Stomach (tissue), 8 donors: ENCODE measurements at regions not wholly inside any gene's neighbourhood (a gene's known extent, or its start where the extent isn't known, plus 50 kb on each side); places are given as distances from the start of the nearest gene placed in this dataset.

Source experiments
- DNase-seq, 2 donors: peaks; one replicate each; pipeline versions ENCODE4 v3.0.0 to v3.0.0-alpha.2; 2013 to 2019
- H3K27ac ChIP-seq, 5 donors: fragments of 200-600 bp in 4 of 5; sonication (generic) in 4 of 5; one replicate each; pipeline ENCODE4 v1.5.1; 2013 to 2019; ENCODE audit warnings: mild to moderate bottlenecking in 1 of 5, moderate library complexity in 1 of 5
- H3K27me3 ChIP-seq, 3 donors: fragments of 200-600 bp; sonication (generic); one replicate each; pipeline ENCODE4 v1.5.1; 2017 to 2019; ENCODE audit warnings: mixed run types in 1 of 3
- H3K36me3 ChIP-seq, 4 donors: fragments of 200-600 bp; sonication (generic); 1 replicate in 3 of 4; 2 replicates in 1 of 4; pipeline ENCODE4 v1.5.1; 2016 to 2019
- H3K4me1 ChIP-seq, 4 donors: fragments of 200-600 bp; sonication (generic); one replicate each; pipeline ENCODE4 v1.5.1; 2016 to 2019
- H3K4me3 ChIP-seq, 4 donors: fragments of 200-600 bp; sonication (generic) in 3 of 4; one replicate each; pipeline ENCODE4 v1.5.1; 2016 to 2019; ENCODE audit warnings: mild to moderate bottlenecking in 1 of 4
- H3K9me3 ChIP-seq, 4 donors: fragments of 200-600 bp; sonication (generic); one replicate each; pipeline ENCODE4 v1.5.1; 2016 to 2019
- EP300 ChIP-seq: sonication (generic); formaldehyde crosslinking; IDR thresholded peaks from one replicate; pipeline ENCODE4 v1.6.1; 2017; ENCODE audit warnings: antibody characterized with exemption
- POLR2A ChIP-seq, 4 donors: fragments of 450-650 bp; IDR thresholded peaks; one replicate each; pipeline ENCODE4 v1.6.1; 2016; ENCODE audit warnings: antibody characterized with exemption in 4 of 4, control low read depth in 2 of 4, mild to moderate bottlenecking in 1 of 4, moderate library complexity in 1 of 4
- POLR2AphosphoS5 ChIP-seq, 3 donors: sonication (generic); formaldehyde crosslinking; IDR thresholded peaks; one replicate each; pipeline ENCODE4 v1.6.1; 2016; ENCODE audit warnings: antibody characterized with exemption in 3 of 3
- WGBS, 5 donors: extraction: QIAGEN DNeasy Blood & Tissue Kit in 3 of 5; methylation state at CpG; one replicate each; pipeline versions ENCODE4 v1.1.5 to v1.1.7; 2013 to 2018; 5-methylcytosine and 5-hydroxymethylcytosine counted together
- intact Hi-C: fragments of 100-400 bp; cut with DNase I; formaldehyde crosslinking; loops from one replicate; pipeline ENCODE4 v1.15.1; 2023; ENCODE audit warnings: low total_unique reads
- TF ChIP-seq, protein P1 (sequence below), 7 experiments: fragments of 450-650 bp in 4 of 7; fragments of 200-600 bp in 3 of 7; sonication (generic) in 3 of 7; IDR thresholded peaks; one replicate each; pipeline ENCODE4 v1.5.1; 2016 to 2019; ENCODE audit warnings: antibody characterized with exemption in 7 of 7, control low read depth in 2 of 7, mild to moderate bottlenecking in 1 of 7
- donor health status: healthy with polysubstance abuse.
- donor health status: Bipolar disorder and iron deficiency.
- donor health status: healthy.

DNA sequence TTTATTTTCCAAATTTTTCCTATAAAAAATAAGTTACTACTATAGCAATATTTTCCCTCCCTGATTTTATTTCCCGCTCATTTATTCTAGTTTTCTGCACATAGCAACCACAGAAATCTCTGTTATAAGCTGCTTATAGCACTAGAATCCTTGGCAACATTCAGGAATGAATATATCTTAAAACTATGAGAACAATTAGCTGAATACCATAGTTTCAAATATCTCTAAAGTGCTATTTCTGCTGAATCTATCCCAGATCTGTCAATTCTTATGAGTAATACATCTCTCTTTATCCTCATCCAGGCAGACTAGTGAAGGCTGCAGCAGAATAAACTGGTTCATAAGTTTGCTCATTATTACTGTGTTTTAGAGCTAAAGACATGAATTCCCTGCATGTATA is 622.9 kb upstream of the DIPK2B start:
- TF ChIP-seq, protein P1, sequence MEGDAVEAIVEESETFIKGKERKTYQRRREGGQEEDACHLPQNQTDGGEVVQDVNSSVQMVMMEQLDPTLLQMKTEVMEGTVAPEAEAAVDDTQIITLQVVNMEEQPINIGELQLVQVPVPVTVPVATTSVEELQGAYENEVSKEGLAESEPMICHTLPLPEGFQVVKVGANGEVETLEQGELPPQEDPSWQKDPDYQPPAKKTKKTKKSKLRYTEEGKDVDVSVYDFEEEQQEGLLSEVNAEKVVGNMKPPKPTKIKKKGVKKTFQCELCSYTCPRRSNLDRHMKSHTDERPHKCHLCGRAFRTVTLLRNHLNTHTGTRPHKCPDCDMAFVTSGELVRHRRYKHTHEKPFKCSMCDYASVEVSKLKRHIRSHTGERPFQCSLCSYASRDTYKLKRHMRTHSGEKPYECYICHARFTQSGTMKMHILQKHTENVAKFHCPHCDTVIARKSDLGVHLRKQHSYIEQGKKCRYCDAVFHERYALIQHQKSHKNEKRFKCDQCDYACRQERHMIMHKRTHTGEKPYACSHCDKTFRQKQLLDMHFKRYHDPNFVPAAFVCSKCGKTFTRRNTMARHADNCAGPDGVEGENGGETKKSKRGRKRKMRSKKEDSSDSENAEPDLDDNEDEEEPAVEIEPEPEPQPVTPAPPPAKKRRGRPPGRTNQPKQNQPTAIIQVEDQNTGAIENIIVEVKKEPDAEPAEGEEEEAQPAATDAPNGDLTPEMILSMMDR (IDR thresholded peaks at IDR 0.05): no peak
- no peak for TF ChIP-seq EP300
- no peak for TF ChIP-seq POLR2AphosphoS5 (IDR thresholded peaks at IDR 0.05)
- no peak for TF ChIP-seq POLR2A (IDR thresholded peaks at IDR 0.05)
- DNase-seq: no peak
- no peaks in the 10 kb centered on the region for H3K36me3 ChIP-seq
- H3K9me3 ChIP-seq: peaks cover 0 to 6% (median 0%) of the 10 kb centered on the region in 4 donors
- no peak overlapping the region for H3K27ac ChIP-seq
- H3K27me3 ChIP-seq: no peaks in the 10 kb centered on the region
- WGBS, 5 donors: 88 to 100% (median 97%) methylated on average over 1 of the region's 1 CpG
- no peak overlapping the region for H3K4me3 ChIP-seq
- H3K4me1 ChIP-seq: no peaks in the 10 kb centered on the region
- intact Hi-C loops: no loop called here

DNA sequence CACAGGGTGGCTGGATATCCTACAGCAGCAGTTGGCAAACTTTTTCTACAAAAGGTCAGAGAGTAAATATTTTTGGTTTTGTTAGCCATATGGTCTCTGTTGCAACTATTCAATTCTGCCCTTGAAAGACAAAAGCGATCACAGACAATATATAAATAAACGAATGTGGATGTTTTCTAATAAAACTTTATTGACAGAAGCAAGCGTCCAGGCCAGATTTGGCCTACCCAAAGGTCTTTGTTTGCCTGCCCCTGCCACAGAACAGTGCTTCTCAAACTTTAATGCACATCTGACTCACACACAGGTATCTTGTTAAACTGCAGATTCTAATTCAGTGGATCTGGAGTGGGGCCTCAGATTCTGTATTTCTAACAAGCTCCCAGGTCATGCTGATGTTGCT is 621.4 kb upstream of the DIPK2B start:
- H3K27me3 ChIP-seq: no peaks in the 10 kb centered on the region
- no peaks in the 10 kb centered on the region for H3K4me1 ChIP-seq
- peaks cover 0 to 6% (median 0%) of the 10 kb centered on the region in 4 donors for H3K9me3 ChIP-seq
- TF ChIP-seq POLR2AphosphoS5 (IDR thresholded peaks at IDR 0.05) (no peak), EP300 (no peak), POLR2A (IDR thresholded peaks at IDR 0.05) (no peak)
- TF ChIP-seq, protein P1 (IDR thresholded peaks at IDR 0.05): no peak
- 76 to 93% (median 83%) methylated on average over 3 of the region's 3 CpGs for WGBS, 5 donors
- H3K4me3 ChIP-seq: no peak overlapping the region
- H3K36me3 ChIP-seq: no peaks in the 10 kb centered on the region
- intact Hi-C loops: no loop called here
- no peak overlapping the region for H3K27ac ChIP-seq
- DNase-seq: no peak

DNA sequence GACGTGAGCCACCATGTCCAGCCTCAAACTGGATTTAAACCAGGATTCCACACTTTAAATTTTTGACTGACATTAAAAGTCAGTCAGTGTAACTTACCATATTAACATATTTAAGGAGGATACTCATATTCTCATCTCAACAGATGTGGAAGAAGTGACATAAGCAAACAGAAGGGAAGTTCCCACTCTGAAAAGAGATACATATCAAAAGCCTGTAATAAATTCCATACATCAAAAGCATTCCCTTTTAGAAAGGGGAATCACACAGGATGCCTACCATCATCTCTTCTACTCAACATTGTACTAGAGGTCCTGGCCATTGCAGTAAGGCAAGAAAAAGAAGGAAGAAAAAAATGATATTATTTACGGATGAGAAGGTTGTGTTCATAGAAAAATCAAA is 618.2 kb upstream of the DIPK2B start:
- no peaks in the 10 kb centered on the region for H3K27me3 ChIP-seq
- DNase-seq: no peak
- H3K4me3 ChIP-seq: no peak overlapping the region
- H3K4me1 ChIP-seq: no peaks in the 10 kb centered on the region
- 75 to 100% (median 93%) methylated on average over 2 of the region's 2 CpGs for WGBS, 5 donors
- no peaks in the 10 kb centered on the region for H3K36me3 ChIP-seq
- no peak for TF ChIP-seq EP300
- TF ChIP-seq, protein P1 (IDR thresholded peaks at IDR 0.05): no peak
- TF ChIP-seq POLR2A (IDR thresholded peaks at IDR 0.05): no peak
- no peak for TF ChIP-seq POLR2AphosphoS5 (IDR thresholded peaks at IDR 0.05)
- intact Hi-C loops: no loop called here
- peaks cover 0 to 6% (median 0%) of the 10 kb centered on the region in 4 donors for H3K9me3 ChIP-seq
- H3K27ac ChIP-seq: no peak overlapping the region

GRCh38 chrX:45815441-45815840 is 614.8 kb upstream of the DIPK2B start:
- WGBS, 5 donors: 58 to 90% (median 75%) methylated on average over 1 of the region's 1 CpG
- no peak overlapping the region for H3K4me3 ChIP-seq
- no peaks in the 10 kb centered on the region for H3K36me3 ChIP-seq
- peaks cover 0 to 6% (median 0%) of the 10 kb centered on the region in 4 donors for H3K9me3 ChIP-seq
- H3K27me3 ChIP-seq: no peaks in the 10 kb centered on the region
- no peak overlapping the region for H3K27ac ChIP-seq
- DNase-seq: no peak
- intact Hi-C loops: no loop called here
- no peaks in the 10 kb centered on the region for H3K4me1 ChIP-seq
- TF ChIP-seq EP300 (no peak), POLR2AphosphoS5 (IDR thresholded peaks at IDR 0.05) (no peak), POLR2A (IDR thresholded peaks at IDR 0.05) (no peak)
- TF ChIP-seq, protein P1 (IDR thresholded peaks at IDR 0.05): no peak
